ENCODE measurements at regions not wholly inside any gene's neighbourhood (a gene's known extent, or its start where the extent isn't known, plus 50 kb on each side); places are given as distances from the start of the nearest gene placed in this dataset.
"Not testable (repeated sequence)": the region's sequence is repeated elsewhere in the genome, so short reads cannot be mapped to it uniquely, and the experiment has no call there.

DNA sequence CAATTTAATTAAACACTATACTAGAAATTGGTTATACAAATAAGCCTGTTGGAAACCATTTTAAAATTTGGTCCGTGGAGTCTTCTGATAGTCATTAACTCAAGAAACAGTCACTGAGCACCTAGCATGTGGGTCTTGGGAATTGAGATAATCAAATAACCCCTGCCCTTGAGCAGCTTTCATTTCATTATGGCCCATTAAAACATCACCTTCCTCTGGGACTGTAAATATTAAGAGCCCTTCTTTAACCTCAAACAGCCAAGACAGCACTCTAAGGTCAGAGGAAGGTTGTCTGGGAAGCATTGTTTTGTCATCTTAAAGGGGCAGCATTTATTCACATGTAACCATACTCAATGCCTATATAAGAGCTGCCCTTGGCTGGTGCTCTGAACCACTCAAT, 610.3 kb upstream of the USP24 start:
- no peak for DNase-seq (ENCODE audit: low read depth in 2 of 2)

DNA sequence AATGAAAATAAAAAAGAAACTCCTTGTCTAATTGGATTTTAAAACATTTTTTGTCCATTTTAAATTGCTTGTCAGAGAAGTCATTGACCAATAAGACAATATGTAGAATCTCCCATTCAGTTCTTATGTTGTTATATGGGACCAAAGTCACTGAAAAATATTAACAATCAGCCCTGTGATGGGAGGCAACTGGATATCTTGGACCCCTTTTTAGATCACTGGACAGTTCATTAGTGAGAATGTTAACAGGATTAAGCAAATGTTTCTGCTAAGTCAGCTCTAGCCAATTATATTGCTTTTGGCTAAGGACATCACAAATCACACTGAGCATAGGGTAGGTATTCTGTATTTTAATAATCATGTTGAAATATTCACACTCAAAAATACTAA, 609.1 kb upstream of the USP24 start:
- no peak for DNase-seq (ENCODE audit: low read depth in 2 of 2)

DNA sequence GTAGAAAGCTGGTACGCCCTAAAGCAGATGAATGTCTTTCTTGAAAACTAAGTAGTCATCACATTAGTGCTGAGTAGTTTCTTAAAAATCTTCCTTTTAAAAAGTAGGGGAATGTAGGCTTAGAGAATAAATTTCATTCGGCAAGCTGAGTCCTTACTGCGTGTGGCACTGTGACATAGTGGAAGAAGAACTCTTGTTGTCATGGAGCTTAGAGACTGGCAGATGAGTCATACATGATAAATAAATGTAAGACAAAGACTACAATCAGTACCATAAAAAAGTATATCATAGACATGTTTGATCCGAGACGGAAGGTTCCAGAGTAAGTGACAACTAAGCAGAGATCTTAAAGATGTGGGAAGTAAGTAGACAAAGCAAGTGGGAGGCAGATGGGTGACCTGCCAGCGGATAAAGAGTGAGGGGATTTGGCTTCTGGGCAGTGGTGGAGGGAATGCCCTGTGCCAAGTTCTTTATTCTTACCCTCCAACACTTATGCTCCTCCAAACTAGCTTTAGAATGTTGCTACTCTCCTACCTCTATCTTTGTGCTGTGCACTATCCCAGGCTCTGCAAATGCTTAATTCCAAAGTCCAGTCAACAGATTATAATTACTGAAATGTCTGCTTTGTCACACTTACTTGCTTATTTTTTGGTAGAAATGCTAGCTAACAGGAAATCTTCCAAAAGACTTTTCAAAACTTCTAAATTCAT, 608.5 kb upstream of the USP24 start:
- no peak for DNase-seq (ENCODE audit: low read depth in 2 of 2)

GRCh38 chr1:55822891-55823290, 607.7 kb upstream of the USP24 start:
- DNase-seq (ENCODE audit: low read depth in 2 of 2): no peak

- DNase-seq (ENCODE audit: low read depth in 2 of 2): no peak
Observed at GRCh38 chr1:55821234-55821633, 606.1 kb upstream of the USP24 start.

DNA sequence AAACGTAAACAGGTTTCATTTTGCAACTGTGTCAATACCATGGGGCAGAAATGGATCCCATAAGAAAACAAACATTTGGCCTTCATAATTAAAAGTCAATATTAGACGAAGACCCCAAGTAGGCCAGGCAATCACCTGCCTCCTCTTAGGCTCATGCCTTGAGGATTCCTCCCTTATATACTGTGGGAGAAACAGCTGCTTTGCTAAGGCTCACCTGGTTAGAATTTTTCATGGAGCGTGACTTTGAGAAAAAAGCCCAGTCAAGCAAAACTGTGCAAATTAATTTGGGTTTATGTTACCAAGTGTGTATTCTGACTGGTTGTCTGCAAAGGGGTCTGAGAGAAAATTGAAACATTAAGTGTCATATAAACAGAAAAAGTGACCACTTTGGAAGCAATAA, 605.3 kb upstream of the USP24 start:
- no peak for DNase-seq (ENCODE audit: low read depth in 2 of 2)

GRCh38 chr1:55819011-55819410, 603.8 kb upstream of the USP24 start:
- DNase-seq (ENCODE audit: low read depth in 2 of 2): no peak

- no peak for DNase-seq (ENCODE audit: low read depth in 2 of 2)
Observed at GRCh38 chr1:55816456-55817426, 601.6 kb upstream of the USP24 start.

DNA sequence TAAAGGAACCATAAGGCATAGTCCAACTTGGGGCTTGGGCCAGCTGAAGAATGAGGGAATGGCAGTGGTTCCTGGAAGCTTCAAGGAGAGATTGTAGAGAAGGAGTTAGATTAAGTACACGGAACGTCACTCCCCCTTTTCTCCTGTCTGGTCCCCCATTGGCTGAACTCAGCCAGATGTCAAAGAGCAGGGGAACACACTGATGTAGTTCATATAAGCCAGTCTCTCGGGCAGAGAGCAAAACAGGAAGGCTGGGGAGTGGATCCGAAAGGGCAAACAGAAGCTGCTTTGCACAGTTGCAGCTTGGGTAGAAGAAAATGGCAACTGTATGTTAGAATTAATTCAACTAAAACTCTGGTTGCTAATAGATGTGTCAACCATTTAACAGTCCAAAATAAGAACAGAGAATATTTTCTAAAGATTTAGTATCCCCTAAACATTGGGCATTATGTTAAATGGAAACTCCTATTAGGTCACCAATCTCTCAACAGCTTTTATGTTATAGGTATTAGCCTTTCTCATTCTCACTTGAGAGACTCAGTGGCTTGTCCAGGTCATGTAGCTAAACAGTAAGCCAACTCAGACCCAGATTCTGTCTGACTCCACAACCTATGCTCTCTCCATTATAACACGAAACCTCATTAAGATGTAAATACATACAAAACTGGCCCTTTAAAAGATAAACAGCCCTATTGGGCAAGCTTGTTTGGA, 600.7 kb upstream of the USP24 start:
- DNase-seq (ENCODE audit: low read depth in 2 of 2): no peak

GRCh38 chr1:55814967-55815366, 599.8 kb upstream of the USP24 start:
- DNase-seq (ENCODE audit: low read depth in 2 of 2): no peak

DNA sequence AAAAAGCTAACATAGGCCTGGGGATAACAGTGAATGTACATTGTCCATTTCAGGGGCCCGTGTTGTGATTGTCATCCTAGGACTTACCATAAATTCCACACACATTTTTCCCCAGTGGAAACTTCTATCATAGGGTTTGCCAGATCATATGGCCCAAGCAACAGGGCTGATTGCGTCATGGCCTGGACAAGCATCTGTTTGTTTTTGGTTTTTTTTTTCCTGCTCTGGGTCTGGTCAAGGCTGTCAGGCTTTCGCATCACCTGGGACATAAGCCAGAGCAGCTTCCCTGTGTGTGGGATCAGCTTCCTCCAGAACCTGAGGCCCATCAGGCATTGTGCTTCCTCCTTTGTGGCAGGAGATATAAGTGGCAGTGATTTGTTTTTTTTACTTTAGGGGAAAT, 598.5 kb upstream of the USP24 start:
- no peak for DNase-seq (ENCODE audit: low read depth in 2 of 2)

DNA sequence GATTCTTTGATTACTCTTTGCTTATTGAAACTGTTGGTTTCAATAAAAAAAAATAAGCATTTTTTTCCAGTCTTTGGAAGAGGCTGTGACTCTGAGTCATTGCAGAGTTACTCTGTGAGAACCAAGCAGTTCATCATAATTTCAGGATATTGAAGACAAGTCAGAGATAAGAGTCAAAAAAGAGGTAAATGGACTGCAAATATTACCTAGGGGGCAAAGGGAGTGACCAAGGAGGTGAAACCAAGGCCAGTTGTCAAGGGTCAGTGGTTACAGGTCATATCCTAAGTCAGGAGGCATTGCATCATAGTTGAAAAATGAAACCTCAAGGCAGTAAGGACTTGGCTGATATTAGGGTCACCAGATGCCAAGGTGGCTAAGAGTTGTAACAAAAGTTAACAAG, 597.1 kb upstream of the USP24 start:
- DNase-seq (ENCODE audit: low read depth in 2 of 2): no peak

- no peak for DNase-seq (ENCODE audit: low read depth in 2 of 2)
Observed at GRCh38 chr1:55808263-55808662, 593.1 kb upstream of the USP24 start.

GRCh38 chr1:55803429-55803828, 588.3 kb upstream of the USP24 start:
- no peak for DNase-seq (ENCODE audit: low read depth in 2 of 2)

- DNase-seq (ENCODE audit: low read depth in 2 of 2): no peak
Observed at GRCh38 chr1:55801481-55801880, 586.3 kb upstream of the USP24 start.

DNA sequence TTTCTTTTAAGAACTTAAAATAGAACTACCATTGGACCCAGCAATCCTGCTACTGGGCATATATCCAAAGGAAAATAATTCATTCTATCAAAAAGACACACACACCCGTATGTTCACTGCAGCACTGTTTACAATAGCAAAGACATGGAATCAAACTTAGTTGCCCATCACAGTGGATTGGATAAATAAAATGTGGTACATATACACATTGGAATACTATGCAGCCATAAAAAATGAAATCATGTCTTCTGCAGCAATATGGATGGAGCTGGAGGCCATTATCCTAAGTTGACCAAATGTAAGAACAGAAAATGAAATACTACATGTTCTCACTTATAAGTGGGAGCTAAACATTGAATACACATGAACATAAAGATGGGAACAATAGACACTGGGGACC, 585.3 kb upstream of the USP24 start:
- no peak for DNase-seq (ENCODE audit: low read depth in 2 of 2)

DNA sequence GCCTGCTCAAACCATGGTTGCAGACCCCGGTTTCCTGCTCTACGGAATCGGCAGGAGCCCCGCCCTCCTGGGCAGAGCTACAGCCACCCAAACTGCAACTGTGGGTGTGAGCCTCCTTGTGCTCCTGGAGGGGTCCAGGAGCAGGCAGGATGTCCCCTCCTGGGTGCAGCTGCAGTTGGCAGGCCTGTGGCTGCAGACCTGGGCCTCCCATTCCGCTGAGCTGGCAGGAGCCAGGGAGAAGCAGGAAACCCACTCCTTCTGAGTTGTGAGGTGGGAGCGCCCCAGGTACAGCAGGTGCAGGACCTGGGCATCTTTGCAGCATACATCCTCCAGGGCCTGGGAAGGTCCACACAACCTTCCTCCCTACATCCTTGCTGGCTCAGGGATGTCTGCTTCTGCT, 578.7 kb upstream of the USP24 start:
- DNase-seq (ENCODE audit: low read depth in 2 of 2): no peak

DNA sequence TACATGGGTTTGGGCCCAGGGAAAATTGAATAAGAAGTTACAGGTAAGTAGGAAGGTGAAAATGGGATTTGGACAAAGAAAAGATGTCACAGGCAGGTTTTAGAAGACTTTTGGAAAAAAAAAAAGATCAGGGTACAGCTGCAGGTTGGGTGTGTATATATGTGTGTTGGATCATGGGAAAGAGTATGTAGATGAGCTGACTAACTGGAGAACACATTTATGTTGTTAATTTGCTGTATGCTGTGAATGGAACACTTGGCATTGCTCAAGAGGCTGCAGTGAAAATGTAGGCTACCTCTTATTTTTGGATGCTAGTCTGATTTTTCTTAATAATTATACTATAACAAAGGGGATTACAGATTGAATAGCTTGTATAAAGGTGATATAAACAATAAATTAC, 577.7 kb upstream of the USP24 start:
- DNase-seq (ENCODE audit: low read depth in 2 of 2): no peak

DNA sequence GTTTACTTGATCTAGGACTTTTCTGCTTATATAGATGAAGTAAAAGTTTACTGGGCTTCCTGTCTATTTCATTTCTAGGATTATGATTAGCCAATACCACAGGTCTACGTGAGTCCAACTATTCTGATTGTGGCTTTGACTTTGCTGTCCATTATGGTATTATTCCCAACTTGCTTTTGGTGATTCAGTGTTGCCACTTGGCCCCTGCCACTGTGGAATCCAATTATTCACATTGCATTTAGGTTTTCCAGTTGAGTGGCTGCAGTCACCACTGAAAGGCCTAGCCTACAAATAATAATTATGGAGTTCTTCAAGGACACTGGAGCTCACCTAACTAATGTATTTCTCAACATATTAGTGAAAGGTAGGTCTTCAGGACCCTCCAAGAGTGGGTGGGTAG, 574.3 kb upstream of the USP24 start:
- DNase-seq (ENCODE audit: low read depth in 2 of 2): no peak

- no peak for DNase-seq (ENCODE audit: low read depth in 2 of 2)
Observed at GRCh38 chr1:55786396-55786795, 571.2 kb upstream of the USP24 start.

DNA sequence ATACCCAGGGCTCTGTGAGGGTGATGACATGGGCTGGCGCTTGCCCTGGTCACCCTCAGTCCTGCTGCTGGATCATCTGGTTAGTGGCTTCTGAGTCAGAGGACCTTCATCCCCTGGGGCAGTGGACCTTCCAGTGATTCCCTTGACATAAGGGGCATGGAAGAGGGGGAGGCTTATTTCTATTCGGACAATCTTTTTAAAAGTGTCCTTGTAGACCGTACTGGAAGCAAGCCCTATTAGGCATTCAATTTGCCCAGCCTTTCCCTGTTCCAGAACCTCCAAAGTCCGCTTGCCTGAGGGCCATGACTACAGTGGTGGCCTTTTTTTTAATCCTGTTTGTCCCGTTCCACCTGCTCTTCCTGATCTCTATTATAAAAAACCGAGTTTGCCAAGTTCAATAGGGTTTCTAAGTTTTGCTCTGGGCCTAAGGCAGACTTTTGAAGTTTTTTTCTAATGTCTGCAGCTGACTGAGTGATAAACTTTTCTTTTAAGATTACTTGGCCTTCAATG, 569.8 kb upstream of the USP24 start:
- not testable (repeated sequence) for DNase-seq (ENCODE audit: low read depth in 2 of 2)

DNA sequence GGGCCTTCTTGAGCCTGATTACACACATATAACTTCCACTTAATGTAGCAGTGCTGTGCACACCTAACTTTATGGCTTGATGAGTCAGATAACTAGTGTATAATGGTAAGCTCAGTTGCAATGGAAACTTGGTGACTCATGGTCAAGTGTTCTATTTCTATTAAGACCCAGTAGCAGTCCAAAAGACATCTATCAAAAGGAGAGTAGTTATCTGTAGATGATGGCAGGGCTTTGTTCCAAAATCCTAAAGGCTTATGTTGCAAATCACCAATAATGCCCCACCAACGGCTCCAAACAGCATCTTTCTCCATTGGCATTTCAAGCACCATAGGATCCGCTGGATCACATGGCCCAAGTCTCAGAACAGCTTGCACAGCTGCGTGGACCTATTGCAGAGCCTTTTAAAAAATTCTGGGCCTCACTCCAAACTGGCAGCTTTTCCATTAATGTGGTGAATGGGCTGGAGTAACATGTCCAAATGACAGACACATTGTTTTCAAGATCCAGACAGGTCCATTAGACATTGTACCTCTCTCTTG, 566.8 kb upstream of the USP24 start:
- DNase-seq (ENCODE audit: low read depth in 2 of 2): no peak
